Right atrium auricular region (tissue), 2 donors: ENCODE measurements at regions not wholly inside any gene's neighbourhood (a gene's known extent, or its start where the extent isn't known, plus 50 kb on each side); places are given as distances from the start of the nearest gene placed in this dataset.

Experiments used
- DNase-seq: peaks from one replicate; pipeline ENCODE4 v3.0.0-alpha.2; 2019; ENCODE audit warnings: low spot score
- H3K27ac ChIP-seq, 2 donors: fragments of 200-600 bp; sonication (generic); 1 replicate in 1 of 2; 2 replicates in 1 of 2; pipeline ENCODE4 v1.5.1; 2016 to 2019
- H3K27me3 ChIP-seq, 2 donors: fragments of 200-600 bp; sonication (generic); one replicate each; pipeline versions ENCODE4 v1.5.1 to v1.6.0; 2017 to 2019
- H3K36me3 ChIP-seq: fragments of 200-600 bp; sonication (generic); one replicate; pipeline ENCODE4 v1.5.1; 2016
- H3K4me1 ChIP-seq, 2 donors: fragments of 200-600 bp; sonication (generic); one replicate each; pipeline versions ENCODE4 v1.5.1 to v1.6.0; 2017 to 2019
- H3K4me3 ChIP-seq, 2 donors: fragments of 200-600 bp; sonication (generic); 1 replicate in 1 of 2; 2 replicates in 1 of 2; pipeline ENCODE4 v1.5.1; 2017 to 2019; ENCODE audit warnings: mild to moderate bottlenecking in 1 of 2, moderate library complexity in 1 of 2
- H3K9me3 ChIP-seq, 2 donors: fragments of 200-600 bp; sonication (generic); one replicate each; pipeline ENCODE4 v1.5.1; 2019
- TF ChIP-seq, protein P1 (sequence below), 2 donors: fragments of 200-600 bp; sonication (generic); IDR thresholded peaks; one replicate each; pipeline ENCODE4 v1.5.1; 2019; ENCODE audit warnings: antibody characterized with exemption in 2 of 2

DNA sequence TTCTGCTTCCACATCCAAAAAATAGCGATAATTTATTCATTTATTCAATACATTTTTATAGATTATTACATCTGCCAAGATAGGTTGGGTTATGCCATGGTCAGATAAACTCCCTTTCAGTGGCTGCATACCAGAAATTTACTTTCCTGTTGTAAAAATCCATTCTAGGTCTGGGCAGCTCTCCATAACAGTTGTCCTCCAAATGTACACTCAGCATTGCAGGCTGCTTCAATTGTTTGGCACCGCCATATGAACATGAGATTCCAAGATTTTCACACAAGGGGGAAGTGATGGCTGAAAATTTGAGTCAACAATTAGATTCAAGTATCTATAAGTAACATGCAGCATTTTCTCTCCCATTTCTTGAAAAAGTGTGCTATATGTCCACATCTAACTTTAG is 568.7 kb downstream of the ETV1 start:
- Histone ChIP-seq H3K9me3 (peaks cover 0 to 21% of the 10 kb centered on the region in 2 donors), H3K4me3 (no peak overlapping the region), H3K27ac (no peak overlapping the region), H3K36me3 (no peaks in the 10 kb centered on the region), H3K4me1 (no peaks in the 10 kb centered on the region), H3K27me3 (no peaks in the 10 kb centered on the region)
- DNase-seq, result no peak
- TF ChIP-seq, protein P1, sequence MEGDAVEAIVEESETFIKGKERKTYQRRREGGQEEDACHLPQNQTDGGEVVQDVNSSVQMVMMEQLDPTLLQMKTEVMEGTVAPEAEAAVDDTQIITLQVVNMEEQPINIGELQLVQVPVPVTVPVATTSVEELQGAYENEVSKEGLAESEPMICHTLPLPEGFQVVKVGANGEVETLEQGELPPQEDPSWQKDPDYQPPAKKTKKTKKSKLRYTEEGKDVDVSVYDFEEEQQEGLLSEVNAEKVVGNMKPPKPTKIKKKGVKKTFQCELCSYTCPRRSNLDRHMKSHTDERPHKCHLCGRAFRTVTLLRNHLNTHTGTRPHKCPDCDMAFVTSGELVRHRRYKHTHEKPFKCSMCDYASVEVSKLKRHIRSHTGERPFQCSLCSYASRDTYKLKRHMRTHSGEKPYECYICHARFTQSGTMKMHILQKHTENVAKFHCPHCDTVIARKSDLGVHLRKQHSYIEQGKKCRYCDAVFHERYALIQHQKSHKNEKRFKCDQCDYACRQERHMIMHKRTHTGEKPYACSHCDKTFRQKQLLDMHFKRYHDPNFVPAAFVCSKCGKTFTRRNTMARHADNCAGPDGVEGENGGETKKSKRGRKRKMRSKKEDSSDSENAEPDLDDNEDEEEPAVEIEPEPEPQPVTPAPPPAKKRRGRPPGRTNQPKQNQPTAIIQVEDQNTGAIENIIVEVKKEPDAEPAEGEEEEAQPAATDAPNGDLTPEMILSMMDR (IDR thresholded peaks at IDR 0.05), result no peak

DNA sequence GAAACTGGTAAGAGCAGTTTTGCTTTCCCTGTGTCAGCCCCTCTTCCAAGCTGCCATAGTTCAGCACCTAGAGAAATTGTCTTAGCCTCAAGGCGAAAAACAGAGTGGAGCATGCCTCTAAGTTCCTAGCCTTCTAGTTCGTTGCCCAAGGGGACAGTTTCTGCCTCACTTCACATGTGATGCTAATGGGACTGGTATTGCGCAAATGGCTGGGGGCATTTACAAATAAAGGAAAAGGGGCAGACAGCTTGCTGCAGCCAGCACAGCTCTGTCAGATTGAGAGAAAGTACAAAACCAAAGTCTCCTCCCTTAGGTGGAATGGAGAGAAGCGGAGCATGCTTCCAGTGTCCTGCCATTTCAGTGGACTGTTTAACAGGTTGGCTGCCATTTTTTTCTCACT is 567.7 kb downstream of the ETV1 start:
- no peaks in the 10 kb centered on the region for H3K4me1 ChIP-seq
- no peaks in the 10 kb centered on the region for H3K36me3 ChIP-seq
- DNase-seq, result no peak
- no peak overlapping the region for H3K27ac ChIP-seq
- no peak overlapping the region for H3K4me3 ChIP-seq
- TF ChIP-seq, protein P1 (IDR thresholded peaks at IDR 0.05), result no peak
- peaks cover 0 to 21% of the 10 kb centered on the region in 2 donors for H3K9me3 ChIP-seq
- H3K27me3 ChIP-seq, result no peaks in the 10 kb centered on the region

DNA sequence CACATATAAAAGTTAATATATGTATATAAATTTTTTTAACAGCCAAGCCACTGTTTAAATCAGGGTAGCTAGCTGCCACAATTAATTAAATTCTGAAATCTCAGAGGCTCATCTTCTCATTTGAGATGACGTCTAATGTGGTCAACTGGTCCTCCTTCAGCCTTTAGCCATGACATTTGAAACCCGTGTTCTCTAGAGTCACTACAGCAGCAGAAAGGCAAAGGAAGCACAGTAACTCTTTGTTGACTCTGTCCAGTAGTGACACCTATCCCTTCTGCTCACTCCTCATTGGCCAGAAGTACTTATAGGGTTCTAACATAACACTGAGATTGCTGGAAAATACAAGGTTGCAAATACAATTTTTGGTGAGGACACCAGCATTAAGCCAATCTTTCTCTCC is 555.5 kb downstream of the ETV1 start:
- Histone ChIP-seq H3K36me3 (no peaks in the 10 kb centered on the region), H3K27ac (no peak overlapping the region), H3K27me3 (no peaks in the 10 kb centered on the region), H3K9me3 (no peaks in the 10 kb centered on the region), H3K4me3 (no peak overlapping the region), H3K4me1 (no peaks in the 10 kb centered on the region)
- DNase-seq, result no peak
- TF ChIP-seq, protein P1 (IDR thresholded peaks at IDR 0.05), result no peak

DNA sequence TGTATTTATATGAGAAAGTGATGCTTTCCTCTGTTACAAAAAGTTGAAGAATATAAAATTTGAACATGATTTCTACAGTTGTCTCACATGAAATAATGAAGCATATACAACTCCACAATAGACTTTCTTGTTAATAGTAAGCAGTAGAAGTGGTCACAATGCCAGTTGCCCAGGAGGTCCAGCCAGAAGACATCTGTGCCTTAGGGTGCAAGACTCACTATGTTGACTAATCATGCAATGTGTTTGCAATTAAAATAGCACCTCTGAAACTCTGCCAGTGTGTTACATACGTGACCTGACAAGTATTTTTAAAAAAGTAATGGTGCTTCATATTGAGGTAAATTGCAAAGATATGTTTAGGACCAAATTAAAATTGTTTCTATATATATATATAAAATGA is 547.2 kb downstream of the ETV1 start:
- Histone ChIP-seq H3K27me3 (no peaks in the 10 kb centered on the region), H3K27ac (no peak overlapping the region), H3K4me3 (no peak overlapping the region), H3K36me3 (no peaks in the 10 kb centered on the region), H3K4me1 (no peaks in the 10 kb centered on the region), H3K9me3 (no peaks in the 10 kb centered on the region)
- TF ChIP-seq, protein P1 (IDR thresholded peaks at IDR 0.05), result no peak
- no peak for DNase-seq

DNA sequence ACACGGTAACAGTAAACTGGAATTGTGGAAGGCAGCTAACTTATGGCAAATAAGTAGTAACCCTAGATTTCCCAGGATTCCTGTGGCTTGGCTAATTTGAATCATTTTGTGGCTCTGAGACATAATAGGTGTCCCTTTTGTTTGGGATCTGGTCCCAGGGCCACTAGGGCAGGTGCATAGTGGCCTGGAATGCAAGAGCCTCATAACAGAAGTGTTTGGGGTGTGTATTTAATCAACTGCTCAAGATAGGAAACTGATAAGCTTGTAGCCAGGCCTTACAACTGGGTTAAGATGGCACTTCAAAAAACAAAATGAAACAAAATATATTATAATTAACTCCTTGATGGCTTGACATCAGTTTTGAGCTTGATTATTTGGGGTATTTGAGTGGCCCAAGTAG is 541.8 kb downstream of the ETV1 start:
- Histone ChIP-seq H3K4me1 (no peaks in the 10 kb centered on the region), H3K27ac (no peak overlapping the region), H3K4me3 (no peak overlapping the region), H3K27me3 (no peaks in the 10 kb centered on the region), H3K9me3 (no peaks in the 10 kb centered on the region), H3K36me3 (no peaks in the 10 kb centered on the region)
- no peak for DNase-seq
- TF ChIP-seq, protein P1 (IDR thresholded peaks at IDR 0.05), result no peak

DNA sequence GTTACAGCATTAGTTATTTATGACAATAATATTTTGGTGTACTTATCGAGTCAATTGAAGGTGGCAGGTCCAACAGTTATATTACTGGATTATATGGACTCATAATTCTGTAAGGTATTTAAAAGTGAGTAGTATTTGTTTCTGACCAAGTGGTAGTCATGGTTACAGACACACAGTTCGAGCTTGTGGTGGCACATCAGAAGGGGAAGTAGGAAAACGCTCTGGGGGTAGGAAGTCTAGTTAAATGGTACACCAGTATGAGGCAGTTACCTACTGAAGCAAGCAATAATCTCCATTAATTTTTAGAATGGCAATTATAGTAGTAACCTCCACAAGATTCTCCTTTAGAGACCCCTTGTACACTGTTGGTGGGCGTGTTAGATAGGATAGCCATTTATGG is 541.2 kb downstream of the ETV1 start:
- no peaks in the 10 kb centered on the region for H3K4me1 ChIP-seq
- H3K4me3 ChIP-seq, result no peak overlapping the region
- no peaks in the 10 kb centered on the region for H3K9me3 ChIP-seq
- TF ChIP-seq, protein P1 (IDR thresholded peaks at IDR 0.05), result no peak
- no peak for DNase-seq
- no peaks in the 10 kb centered on the region for H3K36me3 ChIP-seq
- no peaks in the 10 kb centered on the region for H3K27me3 ChIP-seq
- H3K27ac ChIP-seq, result no peak overlapping the region
